GM19467 (cell line): ENCODE measurements at regions not wholly inside any gene's neighbourhood (a gene's known extent, or its start where the extent isn't known, plus 50 kb on each side); places are given as distances from the start of the nearest gene placed in this dataset.

Source experiments
- ATAC-seq: cut with Tn5 transposase; IDR thresholded peaks from one replicate; pipeline ENCODE4 v1.9.1; 2021; ENCODE audit warnings: mild to moderate bottlenecking, moderate library complexity; ENCODE audit not compliant: unreplicated experiment

GRCh38 chr22:48238966-48239365 lies 1476.5 kb downstream of the TBC1D22A start:
- no peak for ATAC-seq

GRCh38 chr22:48238284-48238915 lies 1476.0 kb downstream of the TBC1D22A start:
- ATAC-seq = no peak

- ATAC-seq = no peak
Measured at GRCh38 chr22:48237466-48238283, 1475.2 kb downstream of the TBC1D22A start.

- ATAC-seq = no peak
Measured at GRCh38 chr22:48236261-48236660, 1473.8 kb downstream of the TBC1D22A start.

GRCh38 chr22:48235744-48236143 lies 1473.3 kb downstream of the TBC1D22A start:
- no peak for ATAC-seq

GRCh38 chr22:48234011-48234410 lies 1471.6 kb downstream of the TBC1D22A start:
- no peak for ATAC-seq

- no peak for ATAC-seq
Measured at GRCh38 chr22:48233586-48233985, 1471.1 kb downstream of the TBC1D22A start.

- no peak for ATAC-seq
Measured at GRCh38 chr22:48228468-48228867, 1466.0 kb downstream of the TBC1D22A start.

- no peak for ATAC-seq
Measured at GRCh38 chr22:48227341-48228018, 1465.0 kb downstream of the TBC1D22A start.

- ATAC-seq = no peak
Measured at GRCh38 chr22:48226026-48227013, 1463.9 kb downstream of the TBC1D22A start.

- ATAC-seq = no peak
Measured at GRCh38 chr22:48224332-48224731, 1461.9 kb downstream of the TBC1D22A start.

GRCh38 chr22:48223488-48224190 lies 1461.2 kb downstream of the TBC1D22A start:
- no peak for ATAC-seq

GRCh38 chr22:48222742-48223487 lies 1460.5 kb downstream of the TBC1D22A start:
- ATAC-seq = no peak

GRCh38 chr22:48218889-48219420 lies 1456.5 kb downstream of the TBC1D22A start:
- no peak for ATAC-seq

GRCh38 chr22:48217596-48217995 lies 1455.1 kb downstream of the TBC1D22A start:
- ATAC-seq = no peak

GRCh38 chr22:48212727-48213126 lies 1450.3 kb downstream of the TBC1D22A start:
- no peak for ATAC-seq

- no peak for ATAC-seq
Measured at GRCh38 chr22:48210812-48211211, 1448.4 kb downstream of the TBC1D22A start.

- no peak for ATAC-seq
Measured at GRCh38 chr22:48210198-48210580, 1447.7 kb downstream of the TBC1D22A start.
